Vagina (tissue), 2 donors: ENCODE measurements at regions not wholly inside any gene's neighbourhood (a gene's known extent, or its start where the extent isn't known, plus 50 kb on each side); places are given as distances from the start of the nearest gene placed in this dataset.

Experiments used
- DNase-seq, 2 donors: peaks; one replicate each; pipeline ENCODE4 v3.0.0-alpha.2; 2017; ENCODE audit errors: extremely low spot score in 2 of 2
- H3K27ac ChIP-seq: fragments of 200-600 bp; sonication (generic); one replicate; pipeline ENCODE4 v1.5.1; 2019
- H3K27me3 ChIP-seq: fragments of 200-600 bp; sonication (generic); one replicate; pipeline ENCODE4 v1.5.1; 2019
- H3K36me3 ChIP-seq, 2 donors: fragments of 200-600 bp; sonication (generic); one replicate each; pipeline ENCODE4 v1.5.1; 2017 to 2019
- H3K4me1 ChIP-seq: fragments of 200-600 bp; sonication (generic); one replicate; pipeline ENCODE4 v1.5.1; 2019
- H3K4me3 ChIP-seq, 2 donors: fragments of 200-600 bp; sonication (generic); 1 replicate in 1 of 2; 2 replicates in 1 of 2; pipeline ENCODE4 v1.5.1; 2016 to 2019
- H3K9me3 ChIP-seq: fragments of 200-600 bp; sonication (generic); one replicate; pipeline ENCODE4 v1.5.1; 2019
- POLR2A ChIP-seq, 2 donors: fragments of 450-650 bp; IDR thresholded peaks; one replicate each; pipeline ENCODE4 v1.6.1; 2017; ENCODE audit warnings: antibody characterized with exemption in 2 of 2, mild to moderate bottlenecking in 2 of 2, moderate library complexity in 2 of 2
- POLR2AphosphoS5 ChIP-seq, 2 donors: sonication (generic); formaldehyde crosslinking; IDR thresholded peaks; one replicate each; pipeline ENCODE4 v1.9.0; 2017; ENCODE audit warnings: antibody characterized with exemption in 2 of 2, mild to moderate bottlenecking in 2 of 2, low read depth in 1 of 2; ENCODE audit not compliant: insufficient read depth in 1 of 2
- intact Hi-C: fragments of 100-400 bp; cut with DNase I; formaldehyde crosslinking; loops from one replicate; pipeline ENCODE4 v1.15.1; 2023
- TF ChIP-seq, protein P1 (sequence below), 3 experiments: fragments of 450-650 bp in 2 of 3; fragments of 200-600 bp in 1 of 3; sonication (generic) in 1 of 3; IDR thresholded peaks; one replicate each; pipeline ENCODE4 v1.5.1; 2017 to 2019; ENCODE audit warnings: antibody characterized with exemption in 3 of 3, mild to moderate bottlenecking in 2 of 3, moderate library complexity in 2 of 3

- no peaks in the 10 kb centered on the region for H3K9me3 ChIP-seq
- no peaks in the 10 kb centered on the region for H3K36me3 ChIP-seq
- TF ChIP-seq, protein P1, sequence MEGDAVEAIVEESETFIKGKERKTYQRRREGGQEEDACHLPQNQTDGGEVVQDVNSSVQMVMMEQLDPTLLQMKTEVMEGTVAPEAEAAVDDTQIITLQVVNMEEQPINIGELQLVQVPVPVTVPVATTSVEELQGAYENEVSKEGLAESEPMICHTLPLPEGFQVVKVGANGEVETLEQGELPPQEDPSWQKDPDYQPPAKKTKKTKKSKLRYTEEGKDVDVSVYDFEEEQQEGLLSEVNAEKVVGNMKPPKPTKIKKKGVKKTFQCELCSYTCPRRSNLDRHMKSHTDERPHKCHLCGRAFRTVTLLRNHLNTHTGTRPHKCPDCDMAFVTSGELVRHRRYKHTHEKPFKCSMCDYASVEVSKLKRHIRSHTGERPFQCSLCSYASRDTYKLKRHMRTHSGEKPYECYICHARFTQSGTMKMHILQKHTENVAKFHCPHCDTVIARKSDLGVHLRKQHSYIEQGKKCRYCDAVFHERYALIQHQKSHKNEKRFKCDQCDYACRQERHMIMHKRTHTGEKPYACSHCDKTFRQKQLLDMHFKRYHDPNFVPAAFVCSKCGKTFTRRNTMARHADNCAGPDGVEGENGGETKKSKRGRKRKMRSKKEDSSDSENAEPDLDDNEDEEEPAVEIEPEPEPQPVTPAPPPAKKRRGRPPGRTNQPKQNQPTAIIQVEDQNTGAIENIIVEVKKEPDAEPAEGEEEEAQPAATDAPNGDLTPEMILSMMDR (IDR thresholded peaks at IDR 0.05), result no peak
- TF ChIP-seq POLR2A (IDR thresholded peaks at IDR 0.05), result no peak
- no peak for TF ChIP-seq POLR2AphosphoS5 (IDR thresholded peaks at IDR 0.05; ENCODE audit: insufficient read depth in 1 of 2, low read depth in 1 of 2)
- H3K4me3 ChIP-seq, result no peak overlapping the region
- no peak for DNase-seq
- intact Hi-C loops, result no loop called here
- no peaks in the 10 kb centered on the region for H3K27me3 ChIP-seq
- H3K27ac ChIP-seq, result no peak overlapping the region
- no peaks in the 10 kb centered on the region for H3K4me1 ChIP-seq
These were observed 212.6 kb upstream of the LCORL start for GRCh38 chr4:18234108-18234507.

DNA sequence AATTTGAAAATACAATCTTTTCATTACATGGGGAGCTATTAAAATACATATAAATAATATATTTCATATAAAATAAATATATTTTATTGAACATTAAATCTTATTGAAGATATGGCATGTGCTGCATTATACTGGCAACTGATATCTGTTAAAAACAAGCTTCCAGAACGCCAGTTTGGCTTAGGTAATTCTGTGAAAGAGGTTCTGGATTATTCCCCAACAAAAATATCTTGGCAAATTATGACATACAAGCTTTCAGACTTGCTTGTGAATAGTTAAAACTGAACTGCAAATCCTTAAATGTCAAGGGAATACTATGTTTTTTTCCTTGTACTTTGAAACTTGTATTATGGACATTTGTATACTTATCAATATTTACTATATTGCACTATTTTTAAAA is 210.2 kb upstream of the LCORL start:
- H3K36me3 ChIP-seq, result no peaks in the 10 kb centered on the region
- H3K27ac ChIP-seq, result no peak overlapping the region
- TF ChIP-seq POLR2AphosphoS5 (IDR thresholded peaks at IDR 0.05; ENCODE audit: insufficient read depth in 1 of 2, low read depth in 1 of 2), result no peak
- TF ChIP-seq POLR2A (IDR thresholded peaks at IDR 0.05), result no peak
- TF ChIP-seq, protein P1 (IDR thresholded peaks at IDR 0.05), result no peak
- DNase-seq, result no peak
- intact Hi-C loops, result no loop called here
- H3K9me3 ChIP-seq, result no peaks in the 10 kb centered on the region
- H3K4me3 ChIP-seq, result no peak overlapping the region
- H3K4me1 ChIP-seq, result no peaks in the 10 kb centered on the region
- no peaks in the 10 kb centered on the region for H3K27me3 ChIP-seq

DNA sequence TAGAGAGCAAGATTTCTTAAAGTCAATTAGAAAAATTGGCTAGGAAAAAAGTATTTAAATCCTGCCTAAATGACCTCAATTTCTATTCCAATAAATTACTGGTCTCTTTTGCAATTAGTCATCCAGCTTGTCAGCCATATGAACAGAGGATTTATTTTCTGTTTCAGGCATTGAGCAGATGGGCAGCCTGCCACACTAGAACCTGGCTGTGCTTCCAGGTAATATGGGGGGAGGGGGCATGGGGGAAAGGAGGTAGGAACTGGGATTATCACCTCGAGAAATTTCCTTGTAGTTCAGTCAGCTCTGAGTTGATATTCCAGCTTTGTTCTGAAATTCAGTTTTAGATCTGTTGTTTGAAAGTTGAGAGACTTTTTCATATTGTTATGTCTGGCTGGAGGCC is 206.3 kb upstream of the LCORL start:
- TF ChIP-seq POLR2A (IDR thresholded peaks at IDR 0.05) (no peak), POLR2AphosphoS5 (IDR thresholded peaks at IDR 0.05; ENCODE audit: insufficient read depth in 1 of 2, low read depth in 1 of 2) (no peak)
- TF ChIP-seq, protein P1 (IDR thresholded peaks at IDR 0.05), result no peak
- Histone ChIP-seq H3K4me1 (no peaks in the 10 kb centered on the region), H3K27me3 (no peaks in the 10 kb centered on the region), H3K27ac (no peak overlapping the region), H3K36me3 (no peaks in the 10 kb centered on the region), H3K4me3 (no peak overlapping the region), H3K9me3 (no peaks in the 10 kb centered on the region)
- DNase-seq, result no peak
- intact Hi-C loops, result no loop called here

DNA sequence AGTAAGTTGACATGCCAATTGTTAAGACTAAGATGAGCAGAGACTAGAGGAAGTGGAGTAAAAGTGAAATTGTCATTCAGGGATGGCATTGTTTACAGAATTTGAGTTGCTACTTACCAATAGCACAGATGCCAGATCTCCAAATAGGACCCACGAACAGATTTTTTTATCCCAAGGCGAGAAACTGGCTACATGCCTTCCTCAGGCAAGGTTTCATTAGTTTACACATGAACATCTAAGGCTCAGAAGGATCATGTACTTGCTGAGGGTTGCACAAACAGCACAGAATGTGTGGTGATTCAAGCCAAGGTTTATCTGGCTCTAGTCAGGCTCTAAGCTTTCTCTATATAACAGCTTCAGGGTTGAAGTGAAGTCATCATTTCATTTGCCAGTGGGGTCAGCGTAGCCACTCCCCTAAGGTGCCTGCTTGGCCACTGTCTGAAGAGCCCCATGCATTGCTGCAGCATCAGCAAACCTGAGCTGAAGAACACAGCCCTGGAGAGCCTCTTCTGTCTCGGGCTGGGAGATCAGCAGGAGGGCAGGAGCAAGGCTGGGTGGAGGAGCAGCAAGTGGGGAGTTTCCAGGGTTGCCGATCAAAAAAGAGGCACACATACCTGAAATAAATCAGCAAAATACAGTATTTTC is 193.0 kb upstream of the LCORL start:
- DNase-seq, result no peak
- Histone ChIP-seq H3K4me1 (no peaks in the 10 kb centered on the region), H3K4me3 (no peak overlapping the region), H3K36me3 (no peaks in the 10 kb centered on the region), H3K27ac (no peak overlapping the region), H3K9me3 (no peaks in the 10 kb centered on the region), H3K27me3 (no peaks in the 10 kb centered on the region)
- intact Hi-C loops, result no loop called here
- TF ChIP-seq, protein P1 (IDR thresholded peaks at IDR 0.05), result no peak
- no peak for TF ChIP-seq POLR2A (IDR thresholded peaks at IDR 0.05)
- no peak for TF ChIP-seq POLR2AphosphoS5 (IDR thresholded peaks at IDR 0.05; ENCODE audit: insufficient read depth in 1 of 2, low read depth in 1 of 2)

- intact Hi-C loops, result no loop called here
- Histone ChIP-seq H3K4me3 (no peak overlapping the region), H3K4me1 (no peaks in the 10 kb centered on the region), H3K36me3 (no peaks in the 10 kb centered on the region), H3K9me3 (no peaks in the 10 kb centered on the region), H3K27me3 (no peaks in the 10 kb centered on the region), H3K27ac (no peak overlapping the region)
- no peak for TF ChIP-seq POLR2AphosphoS5 (IDR thresholded peaks at IDR 0.05; ENCODE audit: insufficient read depth in 1 of 2, low read depth in 1 of 2)
- TF ChIP-seq POLR2A (IDR thresholded peaks at IDR 0.05), result no peak
- DNase-seq, result no peak
These were observed 192.1 kb upstream of the LCORL start for GRCh38 chr4:18213576-18214198.
